Prostate gland (tissue), 2 donors: ENCODE measurements at regions not wholly inside any gene's neighbourhood (a gene's known extent, or its start where the extent isn't known, plus 50 kb on each side); places are given as distances from the start of the nearest gene placed in this dataset.

Experiments
- DNase-seq: peaks from one replicate; pipeline ENCODE4 v3.0.0-alpha.2; 2019; ENCODE audit warnings: low spot score
- H3K27ac ChIP-seq, 2 donors: fragments of 200-600 bp; sonication (generic); 2 replicates each; pipeline ENCODE4 v1.5.1; 2017 to 2019
- H3K27me3 ChIP-seq: fragments of 200-600 bp; sonication (generic); replicated peaks from 2 replicates; pipeline ENCODE4 v1.5.1; 2019; ENCODE audit not compliant: insufficient read depth
- H3K36me3 ChIP-seq, 2 donors: fragments of 200-600 bp; sonication (generic); 1 replicate in 1 of 2; 2 replicates in 1 of 2; pipeline versions ENCODE4 v1.5.1 to v1.8.1; 2017 to 2019
- H3K4me1 ChIP-seq: fragments of 200-600 bp; sonication (generic); replicated peaks from 2 replicates; pipeline ENCODE4 v1.5.1; 2019
- H3K4me3 ChIP-seq, 2 donors: fragments of 200-600 bp; sonication (generic); 2 replicates each; pipeline ENCODE4 v1.5.1; 2017 to 2019
- H3K9me3 ChIP-seq: fragments of 200-600 bp; sonication (generic); 2 replicates; pipeline ENCODE4 v1.5.1; 2017
- CTCF ChIP-seq, 4 experiments: fragments of 200-600 bp in 2 of 4; fragments of 450-650 bp in 2 of 4; sonication (generic) in 2 of 4; IDR thresholded peaks; 1 replicate in 3 of 4; 2 replicates in 1 of 4; pipeline ENCODE4 v1.5.1; 2016 to 2019; ENCODE audit warnings: antibody characterized with exemption in 4 of 4, mild to moderate bottlenecking in 2 of 4, moderate library complexity in 2 of 4
- POLR2A ChIP-seq: fragments of 450-650 bp; IDR thresholded peaks from one replicate; pipeline ENCODE4 v1.6.1; 2016; ENCODE audit warnings: antibody characterized with exemption, mild to moderate bottlenecking
- POLR2AphosphoS5 ChIP-seq: sonication (generic); formaldehyde crosslinking; IDR thresholded peaks from one replicate; pipeline ENCODE4 v1.6.1; 2017; ENCODE audit warnings: antibody characterized with exemption
- WGBS: methylation state at CpG from one replicate; pipeline ENCODE4 v1.1.5; 2018; 5-methylcytosine and 5-hydroxymethylcytosine counted together
- intact Hi-C: fragments of 100-400 bp; cut with DNase I; formaldehyde crosslinking; loops from one replicate; pipeline ENCODE4 v1.14.2; 2022

GRCh38 chr4:175871774-175872405, 59.8 kb upstream of the GPM6A start:
- Histone ChIP-seq H3K27me3 (no peaks in the 10 kb centered on the region), H3K27ac (no peak overlapping the region), H3K36me3 (no peaks in the 10 kb centered on the region), H3K9me3 (no peaks in the 10 kb centered on the region), H3K4me1 (no peaks in the 10 kb centered on the region), H3K4me3 (no peak overlapping the region)
- WGBS: 65% methylated on average over 2 of the region's 2 CpGs
- TF ChIP-seq CTCF (IDR thresholded peaks at IDR 0.05) (no peak), POLR2A (no peak), POLR2AphosphoS5 (no peak)
- intact Hi-C loops: no loop called here
- DNase-seq: no peak

- no peaks in the 10 kb centered on the region for H3K9me3 ChIP-seq
- H3K4me3 ChIP-seq: no peak overlapping the region
- intact Hi-C loops: no loop called here
- peaks cover 2% of the 10 kb centered on the region for H3K27me3 ChIP-seq
- H3K27ac ChIP-seq: no peak overlapping the region
- H3K4me1 ChIP-seq: no peaks in the 10 kb centered on the region
- DNase-seq: no peak
- H3K36me3 ChIP-seq: no peaks in the 10 kb centered on the region
- TF ChIP-seq CTCF (IDR thresholded peaks at IDR 0.05) (no peak), POLR2A (no peak), POLR2AphosphoS5 (no peak)
- 19% methylated on average over 1 of the region's 1 CpG for WGBS
Measured at GRCh38 chr4:175873707-175874106, 61.6 kb upstream of the GPM6A start.

- intact Hi-C loops: no loop called here
- 57% methylated on average over 5 of the region's 5 CpGs for WGBS
- H3K27me3 ChIP-seq: peaks cover 2% of the 10 kb centered on the region
Measured at GRCh38 chr4:175874306-175874705, 62.2 kb upstream of the GPM6A start.

GRCh38 chr4:175875993-175876771, 64.1 kb upstream of the GPM6A start:
- Histone ChIP-seq H3K36me3 (no peaks in the 10 kb centered on the region), H3K9me3 (no peaks in the 10 kb centered on the region), H3K27ac (no peak overlapping the region), H3K27me3 (peaks cover 2% of the 10 kb centered on the region), H3K4me3 (no peak overlapping the region), H3K4me1 (no peaks in the 10 kb centered on the region)
- TF ChIP-seq POLR2AphosphoS5 (no peak), CTCF (IDR thresholded peaks at IDR 0.05) (no peak), POLR2A (no peak)
- intact Hi-C loops: no loop called here
- no peak for DNase-seq
- 87% methylated on average over 5 of the region's 5 CpGs for WGBS

More at GRCh38 chr4:175874306-175874705, 62.2 kb upstream of the GPM6A start:
- Histone ChIP-seq H3K36me3 (no peaks in the 10 kb centered on the region), H3K27ac (no peak overlapping the region), H3K9me3 (no peaks in the 10 kb centered on the region), H3K4me3 (no peak overlapping the region), H3K4me1 (no peaks in the 10 kb centered on the region)
- no peak for DNase-seq
- no peak for TF ChIP-seq POLR2A
- TF ChIP-seq CTCF (IDR thresholded peaks at IDR 0.05): no peak
- TF ChIP-seq POLR2AphosphoS5: no peak

GRCh38 chr4:175882891-175883290, 70.8 kb upstream of the GPM6A start:
- Histone ChIP-seq H3K4me3 (no peak overlapping the region), H3K27me3 (peaks cover 1% of the 10 kb centered on the region), H3K36me3 (no peaks in the 10 kb centered on the region), H3K4me1 (no peaks in the 10 kb centered on the region), H3K9me3 (no peaks in the 10 kb centered on the region), H3K27ac (no peak overlapping the region)
- intact Hi-C loops: no loop called here
- no peak for DNase-seq
- TF ChIP-seq POLR2A (no peak), POLR2AphosphoS5 (no peak), CTCF (IDR thresholded peaks at IDR 0.05) (no peak)
